ENCODE measurements at regions not wholly inside any gene's neighbourhood (a gene's known extent, or its start where the extent isn't known, plus 50 kb on each side); places are given as distances from the start of the nearest gene placed in this dataset.

GRCh38 chr10:83957168-83957947, 182.0 kb upstream of the GHITM start:
- no peak for TF ChIP-seq CTCF (conservative IDR thresholded peaks at IDR 0.05)
- Mint-ChIP-seq H3K27ac (ENCODE audit: unreplicated experiment) (no peak overlapping the region), H3K4me1 (peaks cover 12% of the 10 kb centered on the region), H3K27me3 (ENCODE audit: low read depth) (peaks cover 61% of the 10 kb centered on the region), H3K36me3 (ENCODE audit: low read depth) (no peaks in the 10 kb centered on the region), H3K9me3 (no peaks in the 10 kb centered on the region), H3K4me3 (no peak overlapping the region)
- no peak for DNase-seq (ENCODE audit: low read depth, low spot score)

- Mint-ChIP-seq H3K9me3 (no peaks in the 10 kb centered on the region), H3K27me3 (ENCODE audit: low read depth) (peaks cover 46% of the 10 kb centered on the region), H3K4me3 (no peak overlapping the region), H3K4me1 (peaks cover 12% of the 10 kb centered on the region), H3K36me3 (ENCODE audit: low read depth) (no peaks in the 10 kb centered on the region), H3K27ac (ENCODE audit: unreplicated experiment) (no peak overlapping the region)
- no peak for TF ChIP-seq CTCF (conservative IDR thresholded peaks at IDR 0.05)
- DNase-seq (ENCODE audit: low read depth, low spot score) = no peak
These were observed 180.0 kb upstream of the GHITM start for GRCh38 chr10:83959328-83959727.

- Mint-ChIP-seq H3K4me1 (peaks cover 12% of the 10 kb centered on the region), H3K27ac (ENCODE audit: unreplicated experiment) (no peak overlapping the region), H3K9me3 (no peaks in the 10 kb centered on the region), H3K4me3 (no peak overlapping the region), H3K36me3 (ENCODE audit: low read depth) (no peaks in the 10 kb centered on the region), H3K27me3 (ENCODE audit: low read depth) (peaks cover 48% of the 10 kb centered on the region)
- no peak for TF ChIP-seq CTCF (conservative IDR thresholded peaks at IDR 0.05)
- no peak for DNase-seq (ENCODE audit: low read depth, low spot score)
These were observed 179.2 kb upstream of the GHITM start for GRCh38 chr10:83960125-83960524.

GRCh38 chr10:83961620-83962019, 177.7 kb upstream of the GHITM start:
- peak; percentile 35 for TF ChIP-seq CTCF (conservative IDR thresholded peaks at IDR 0.05)
- Mint-ChIP-seq H3K27me3 (ENCODE audit: low read depth) (peaks cover 44% of the 10 kb centered on the region), H3K4me1 (peaks cover 8% of the 10 kb centered on the region), H3K27ac (ENCODE audit: unreplicated experiment) (no peak overlapping the region), H3K4me3 (no peak overlapping the region), H3K9me3 (no peaks in the 10 kb centered on the region), H3K36me3 (ENCODE audit: low read depth) (no peaks in the 10 kb centered on the region)
- DNase-seq (ENCODE audit: low read depth, low spot score) = no peak

GRCh38 chr10:83963446-83963845, 175.9 kb upstream of the GHITM start:
- Mint-ChIP-seq H3K4me3 (no peak overlapping the region), H3K27ac (ENCODE audit: unreplicated experiment) (no peak overlapping the region), H3K27me3 (ENCODE audit: low read depth) (peaks cover 33% of the 10 kb centered on the region), H3K36me3 (ENCODE audit: low read depth) (no peaks in the 10 kb centered on the region), H3K9me3 (no peaks in the 10 kb centered on the region), H3K4me1 (no peaks in the 10 kb centered on the region)
- DNase-seq (ENCODE audit: low read depth, low spot score) = no peak
- TF ChIP-seq CTCF (conservative IDR thresholded peaks at IDR 0.05) = no peak
